WI38 (cell line): ENCODE measurements at regions not wholly inside any gene's neighbourhood (a gene's known extent, or its start where the extent isn't known, plus 50 kb on each side); places are given as distances from the start of the nearest gene placed in this dataset.

Experiments used
- H3K4me3 ChIP-seq: 2 replicates; pipeline ENCODE4 v1.5.1; 2011; ENCODE audit warnings: low read depth, mild to moderate bottlenecking, control low read depth, low read length
- TF ChIP-seq, protein P1 (sequence below): IDR thresholded peaks from 2 replicates; pipeline ENCODE4 v1.5.1; 2012; ENCODE audit warnings: low read depth, mild to moderate bottlenecking, control low read depth, low read length

DNA sequence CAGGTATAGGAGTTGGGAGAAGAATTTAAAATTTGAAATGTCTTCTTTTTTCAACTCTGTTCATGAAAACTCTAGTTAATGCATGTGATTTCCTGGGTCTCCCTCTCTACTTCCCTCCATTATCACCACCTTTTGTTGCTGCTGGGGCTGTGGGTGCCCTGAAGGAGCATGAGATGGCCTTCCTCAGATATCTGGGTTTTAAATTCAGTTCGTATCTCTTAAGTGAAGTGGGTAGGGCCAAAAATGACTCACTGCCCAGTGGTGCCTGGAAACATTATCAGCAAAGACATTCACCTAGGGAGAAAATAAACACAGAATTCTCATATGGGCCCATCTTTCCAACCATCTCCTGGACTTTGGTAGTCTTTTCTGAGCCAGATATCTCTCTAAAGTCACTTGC lies 234.9 kb upstream of the PLEKHG7 start:
- TF ChIP-seq, protein P1, sequence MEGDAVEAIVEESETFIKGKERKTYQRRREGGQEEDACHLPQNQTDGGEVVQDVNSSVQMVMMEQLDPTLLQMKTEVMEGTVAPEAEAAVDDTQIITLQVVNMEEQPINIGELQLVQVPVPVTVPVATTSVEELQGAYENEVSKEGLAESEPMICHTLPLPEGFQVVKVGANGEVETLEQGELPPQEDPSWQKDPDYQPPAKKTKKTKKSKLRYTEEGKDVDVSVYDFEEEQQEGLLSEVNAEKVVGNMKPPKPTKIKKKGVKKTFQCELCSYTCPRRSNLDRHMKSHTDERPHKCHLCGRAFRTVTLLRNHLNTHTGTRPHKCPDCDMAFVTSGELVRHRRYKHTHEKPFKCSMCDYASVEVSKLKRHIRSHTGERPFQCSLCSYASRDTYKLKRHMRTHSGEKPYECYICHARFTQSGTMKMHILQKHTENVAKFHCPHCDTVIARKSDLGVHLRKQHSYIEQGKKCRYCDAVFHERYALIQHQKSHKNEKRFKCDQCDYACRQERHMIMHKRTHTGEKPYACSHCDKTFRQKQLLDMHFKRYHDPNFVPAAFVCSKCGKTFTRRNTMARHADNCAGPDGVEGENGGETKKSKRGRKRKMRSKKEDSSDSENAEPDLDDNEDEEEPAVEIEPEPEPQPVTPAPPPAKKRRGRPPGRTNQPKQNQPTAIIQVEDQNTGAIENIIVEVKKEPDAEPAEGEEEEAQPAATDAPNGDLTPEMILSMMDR = no peak
- H3K4me3 ChIP-seq = no peak overlapping the region

GRCh38 chr12:92466391-92467305 lies 236.1 kb upstream of the PLEKHG7 start:
- H3K4me3 ChIP-seq = peak overlapping the region; percentile 22; the same call in 1 of the 2 replicates
- TF ChIP-seq, protein P1 = no peak

DNA sequence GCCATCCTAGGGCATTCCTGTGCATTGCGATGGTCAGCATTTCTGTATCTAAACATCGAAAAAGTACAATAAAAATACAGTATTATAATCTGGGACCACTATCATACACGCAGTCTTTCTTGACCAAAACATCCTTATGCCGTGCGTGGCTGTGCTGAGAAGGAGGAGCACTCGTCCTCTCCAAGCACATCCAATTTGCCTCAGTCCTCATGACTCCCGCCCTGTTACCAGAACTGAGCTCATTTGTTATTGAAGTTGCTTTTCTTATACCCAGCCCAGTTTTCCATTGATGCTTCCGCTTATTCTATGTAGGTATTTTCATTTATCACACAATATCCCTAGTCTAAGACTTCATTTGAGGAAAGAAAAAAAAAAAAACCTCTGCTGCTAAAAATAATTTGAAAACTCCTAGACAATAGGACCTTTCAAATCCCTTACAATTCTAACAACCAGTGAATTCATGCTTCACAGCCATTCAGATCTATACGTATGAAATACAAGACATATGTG lies 236.9 kb upstream of the PLEKHG7 start:
- TF ChIP-seq, protein P1 = no peak
- no peak overlapping the region for H3K4me3 ChIP-seq

GRCh38 chr12:92464911-92465310 lies 237.9 kb upstream of the PLEKHG7 start:
- H3K4me3 ChIP-seq = no peak overlapping the region
- TF ChIP-seq, protein P1 = no peak

DNA sequence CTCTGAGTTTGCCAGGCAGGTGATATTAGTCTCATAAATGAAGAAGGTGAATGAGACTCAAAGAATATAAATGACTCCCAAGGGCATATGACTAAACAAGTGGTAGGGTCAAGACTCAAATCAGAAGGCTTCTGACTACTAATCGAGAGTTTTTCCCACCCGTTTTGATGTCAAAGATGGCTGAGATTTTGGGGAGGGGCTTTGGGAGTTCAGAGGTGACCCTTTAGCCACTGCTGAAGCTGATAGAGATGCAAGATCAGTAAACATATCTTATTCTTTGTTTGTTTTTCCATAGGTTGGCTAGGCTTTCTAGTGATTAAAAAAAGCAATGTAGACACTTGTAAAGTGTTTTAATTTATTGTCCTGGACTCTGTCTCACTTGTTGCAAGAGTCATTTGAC lies 239.6 kb upstream of the PLEKHG7 start:
- H3K4me3 ChIP-seq = no peak overlapping the region
- TF ChIP-seq, protein P1 = no peak

GRCh38 chr12:92462527-92462926 lies 240.3 kb upstream of the PLEKHG7 start:
- TF ChIP-seq, protein P1 = no peak
- no peak overlapping the region for H3K4me3 ChIP-seq

DNA sequence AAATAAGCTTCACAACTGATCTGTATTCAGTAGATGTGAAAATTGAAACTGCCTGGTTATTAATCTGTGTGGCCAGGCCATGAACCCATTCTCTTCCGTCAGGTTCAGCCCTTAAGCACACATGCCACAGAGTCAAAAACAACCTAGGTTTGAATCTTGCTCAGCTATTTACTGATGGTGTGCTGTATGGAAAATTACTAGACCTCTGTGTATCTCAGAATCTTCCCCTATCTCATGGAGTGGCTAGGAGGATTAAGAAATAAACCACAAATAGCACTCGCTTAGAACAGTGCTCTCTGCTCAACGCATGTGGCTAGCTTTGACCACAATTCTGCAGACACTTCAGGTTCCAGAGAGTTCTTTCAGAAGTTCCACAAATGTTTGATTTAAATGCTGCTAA lies 240.7 kb upstream of the PLEKHG7 start:
- TF ChIP-seq, protein P1 = no peak
- no peak overlapping the region for H3K4me3 ChIP-seq
